GM18873 (cell line): ENCODE measurements at regions not wholly inside any gene's neighbourhood (a gene's known extent, or its start where the extent isn't known, plus 50 kb on each side); places are given as distances from the start of the nearest gene placed in this dataset.
"Not testable (repeated sequence)": the region's sequence is repeated elsewhere in the genome, so short reads cannot be mapped to it uniquely, and the experiment has no call there.

Source experiments
- ATAC-seq: cut with Tn5 transposase; IDR thresholded peaks from one replicate; pipeline ENCODE4 v1.9.1; 2021; ENCODE audit warnings: mild to moderate bottlenecking, moderate library complexity, moderate number of reproducible peaks; ENCODE audit not compliant: unreplicated experiment, low FRiP score

DNA sequence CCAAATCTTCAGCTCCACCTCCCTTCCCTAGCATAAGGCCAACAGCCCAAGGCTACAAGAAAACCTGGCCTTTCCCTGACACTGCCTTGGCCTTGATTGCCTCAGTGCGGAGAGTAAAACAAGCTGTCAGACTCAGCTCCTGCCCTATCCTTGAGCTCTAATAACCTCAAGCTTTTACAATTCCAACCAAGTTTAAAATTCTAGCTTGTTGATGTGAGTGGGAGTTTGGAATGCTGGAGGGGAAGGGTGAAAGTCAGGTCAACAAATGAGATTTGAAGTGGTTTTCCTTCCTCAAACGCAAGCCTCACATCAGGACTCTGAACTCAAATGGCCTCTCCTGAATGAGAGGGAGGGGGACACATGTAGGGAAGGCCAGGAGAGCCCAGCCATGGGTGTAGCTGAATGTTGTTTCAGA lies 197.0 kb upstream of the VLDLR start:
- no peak for ATAC-seq

DNA sequence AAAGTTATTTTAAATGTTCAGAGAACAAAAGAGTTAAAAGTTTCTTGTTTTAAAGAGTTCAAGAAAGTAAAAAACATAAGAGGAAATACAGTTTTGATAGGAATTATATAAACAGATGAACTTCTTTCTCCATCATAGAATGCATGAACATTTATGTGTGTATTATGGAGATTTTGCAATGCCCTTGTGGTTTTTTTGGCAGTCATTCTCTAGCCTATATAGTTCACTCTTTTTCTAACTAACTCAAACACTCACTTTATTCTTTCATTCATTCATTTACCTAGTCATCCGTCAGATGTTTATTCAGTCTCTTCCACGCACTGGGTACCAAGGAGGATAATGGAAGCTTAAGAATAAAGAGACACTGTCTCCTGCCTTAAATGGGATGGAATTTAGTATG lies 195.9 kb upstream of the VLDLR start:
- ATAC-seq: no peak

DNA sequence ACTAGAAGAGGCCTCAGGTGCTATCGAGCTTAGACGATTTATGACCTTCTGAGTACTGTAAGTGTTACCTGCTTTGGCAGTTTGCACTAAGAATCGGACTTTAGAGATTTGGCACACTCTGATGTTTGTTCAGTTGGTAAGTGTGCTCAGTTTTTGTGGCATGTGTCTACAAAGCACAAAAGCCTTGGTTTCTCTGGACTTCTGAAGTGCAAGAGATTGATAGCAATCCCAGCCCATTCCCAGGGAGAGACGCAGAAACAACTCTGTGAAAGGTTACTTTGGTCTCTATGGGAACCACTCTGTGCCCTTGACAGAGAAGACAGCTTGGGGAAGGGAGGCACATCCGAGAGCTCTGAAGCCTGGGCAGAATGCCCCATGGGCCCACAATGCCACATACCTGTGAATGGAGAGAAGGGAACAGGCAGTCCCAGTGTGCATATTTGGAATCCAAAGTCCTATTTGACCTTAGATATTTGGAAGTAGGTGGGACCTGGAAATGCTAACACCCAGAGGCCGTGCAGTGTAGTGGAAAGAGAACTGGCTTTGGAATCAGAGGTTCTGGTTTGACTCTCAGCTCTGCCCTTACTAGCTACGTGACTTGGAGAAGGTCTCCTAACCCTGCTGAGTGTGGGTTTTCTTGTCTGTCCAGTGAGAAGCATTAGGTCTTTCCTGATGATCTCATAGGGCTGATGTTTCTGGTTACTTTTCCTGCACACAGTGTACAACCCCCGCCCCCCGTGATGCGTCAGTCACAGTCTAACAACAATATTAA lies 194.3 kb upstream of the VLDLR start:
- no peak for ATAC-seq

DNA sequence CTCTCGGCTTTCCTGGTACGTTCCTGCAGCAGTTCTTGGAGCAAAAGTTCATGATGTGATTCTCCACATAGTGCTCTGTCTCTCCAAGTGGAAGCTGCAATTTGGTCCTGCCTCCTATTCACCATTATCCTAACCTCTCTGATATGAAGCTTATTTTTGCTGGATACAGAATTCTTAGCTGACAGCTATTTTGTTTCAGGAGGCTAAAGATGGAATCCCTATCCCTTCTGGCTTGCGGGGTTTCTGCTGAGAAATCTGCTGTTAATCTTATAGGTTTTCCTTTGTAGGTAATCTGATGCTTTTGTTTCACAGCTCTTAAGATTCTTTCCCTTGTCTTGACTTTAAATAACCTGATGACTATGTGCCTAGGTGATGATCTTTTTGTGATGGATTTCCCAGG lies 181.6 kb upstream of the VLDLR start:
- ATAC-seq: no peak

DNA sequence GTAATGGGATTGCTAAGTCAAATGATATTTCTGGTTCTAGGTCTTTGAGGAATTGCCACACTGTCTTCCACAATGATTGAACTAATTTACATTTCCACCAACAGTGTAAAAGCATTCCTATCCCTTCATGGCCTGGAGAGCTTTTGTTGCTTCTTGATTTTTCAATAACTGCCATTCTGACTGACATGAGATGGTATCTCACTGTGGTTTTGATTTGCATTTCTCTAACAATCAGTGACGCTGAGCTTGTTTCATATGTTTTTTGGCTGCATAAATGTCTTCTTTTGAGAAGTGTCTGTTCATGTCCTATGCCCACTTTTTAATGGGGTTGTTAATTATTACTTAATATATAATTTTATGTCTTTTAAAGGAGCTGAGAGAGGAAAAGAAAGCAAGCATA lies 177.7 kb upstream of the VLDLR start:
- not testable (repeated sequence) for ATAC-seq

DNA sequence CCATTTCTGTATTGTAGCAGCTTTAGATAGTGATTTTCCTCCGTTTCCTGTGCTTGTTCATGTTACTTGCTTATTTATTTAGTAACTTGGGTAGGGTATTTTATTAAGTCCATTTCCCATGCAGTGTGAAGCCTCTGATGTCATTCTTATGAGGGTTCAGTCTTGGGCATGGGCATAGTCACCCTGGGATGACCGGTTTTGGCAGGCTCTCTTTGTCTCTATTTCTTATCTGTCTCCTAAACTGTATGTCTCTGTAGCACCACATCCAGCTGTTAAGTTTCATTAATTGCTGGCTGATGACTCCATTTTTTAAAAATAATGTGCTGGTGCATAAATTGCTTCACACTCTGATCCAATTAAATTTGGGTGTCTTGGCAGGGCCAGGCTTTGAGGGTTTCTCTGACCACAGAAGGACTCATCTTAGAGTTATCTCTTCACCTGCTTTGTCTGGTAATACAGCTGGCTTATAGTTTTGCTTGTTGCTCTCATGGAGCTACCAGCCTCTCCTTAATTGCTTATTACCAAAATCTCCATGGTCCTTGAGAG lies 173.3 kb upstream of the VLDLR start:
- no peak for ATAC-seq

DNA sequence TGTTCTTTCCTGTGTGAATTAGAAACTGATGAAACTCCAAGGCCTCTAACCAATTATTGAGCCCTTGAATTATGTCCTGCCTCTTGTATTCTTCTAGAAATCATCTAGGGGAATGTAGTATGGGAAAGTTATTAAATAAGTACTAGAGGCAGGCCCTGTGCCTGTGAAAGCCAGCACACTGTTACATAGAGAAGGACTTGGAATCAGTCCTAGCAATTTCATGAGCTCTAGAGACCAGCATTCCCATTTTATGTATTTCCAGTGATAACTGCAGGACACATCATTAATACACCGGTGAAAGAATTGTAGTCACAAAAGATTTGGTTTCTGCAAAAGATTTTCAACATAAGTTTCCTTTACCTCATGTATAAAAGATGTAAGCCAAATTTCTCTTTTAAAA lies 168.5 kb upstream of the VLDLR start:
- no peak for ATAC-seq

DNA sequence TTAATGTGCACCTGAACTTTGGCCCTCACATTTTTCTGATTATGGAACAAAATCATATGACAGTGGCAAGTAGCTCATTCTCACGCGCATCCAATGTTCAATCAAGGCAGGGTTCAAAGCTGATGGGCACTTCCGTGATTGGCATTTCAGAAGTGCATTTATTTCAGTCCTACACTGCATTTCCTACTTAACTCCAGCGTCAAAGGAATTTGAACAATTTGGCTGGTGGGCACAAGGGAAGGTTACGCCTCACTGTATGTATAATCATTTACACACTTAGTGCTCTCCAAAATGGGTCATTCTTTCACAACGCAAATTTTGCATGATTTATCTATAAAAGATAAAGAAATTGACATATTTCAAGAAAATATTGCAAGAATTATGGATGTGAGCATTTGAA lies 167.9 kb upstream of the VLDLR start:
- no peak for ATAC-seq

DNA sequence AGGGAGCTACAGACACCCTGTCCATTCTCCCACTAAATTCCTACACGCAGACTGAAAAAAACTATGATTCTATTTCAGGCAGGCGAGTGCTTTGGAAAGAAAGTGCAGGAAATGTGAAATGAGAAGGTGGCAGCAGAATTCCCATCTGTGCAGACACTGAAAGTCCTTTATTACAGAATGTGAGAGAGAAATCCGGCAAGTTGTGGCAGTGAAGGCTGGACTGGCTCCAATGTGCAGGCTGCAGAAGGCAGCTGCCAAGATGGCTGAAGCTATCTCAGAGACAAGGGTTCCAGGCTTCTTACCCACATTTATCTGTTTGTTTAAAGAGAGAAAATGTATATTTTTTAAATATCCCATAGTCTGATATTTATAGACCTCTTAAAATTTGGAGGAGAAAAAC lies 161.8 kb upstream of the VLDLR start:
- ATAC-seq: no peak

DNA sequence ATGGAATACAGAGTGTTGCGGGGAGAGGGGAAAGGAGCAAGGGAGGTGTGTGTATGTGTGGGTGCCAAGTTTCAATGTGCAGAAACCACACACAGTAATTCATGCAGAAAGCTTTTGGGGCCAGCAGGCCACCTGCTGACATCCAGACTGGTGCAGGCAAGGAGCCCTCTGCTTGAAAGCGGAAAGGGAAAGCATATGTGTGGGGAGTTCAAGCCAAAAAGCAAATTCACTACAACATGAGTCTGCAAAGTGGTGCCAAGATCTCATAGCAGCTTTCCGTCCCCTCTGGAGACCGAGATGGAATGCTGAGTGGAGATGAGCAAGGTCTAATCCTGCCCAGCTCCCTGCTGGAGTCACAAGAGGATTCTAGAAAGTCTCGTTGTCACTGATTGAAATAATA lies 159.7 kb upstream of the VLDLR start:
- no peak for ATAC-seq

DNA sequence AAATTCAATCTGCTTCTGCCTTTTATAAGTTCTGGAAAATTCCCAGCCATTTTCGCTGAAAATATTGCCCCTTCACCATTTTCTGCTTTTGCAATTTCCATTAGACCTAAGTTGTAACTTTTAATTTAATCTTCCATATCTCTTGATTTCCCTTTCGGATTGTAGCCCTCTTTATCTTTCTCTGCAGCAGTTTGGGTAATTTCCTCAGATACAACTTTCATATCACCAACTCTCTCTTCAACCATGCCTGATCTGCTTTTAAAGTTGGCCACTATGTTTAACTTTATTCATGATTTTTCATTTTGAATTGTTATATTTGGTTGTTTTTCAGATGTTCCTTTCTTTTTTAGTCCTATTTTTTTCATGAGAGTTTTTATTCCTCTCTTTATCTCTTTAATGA lies 157.0 kb upstream of the VLDLR start:
- no peak for ATAC-seq

DNA sequence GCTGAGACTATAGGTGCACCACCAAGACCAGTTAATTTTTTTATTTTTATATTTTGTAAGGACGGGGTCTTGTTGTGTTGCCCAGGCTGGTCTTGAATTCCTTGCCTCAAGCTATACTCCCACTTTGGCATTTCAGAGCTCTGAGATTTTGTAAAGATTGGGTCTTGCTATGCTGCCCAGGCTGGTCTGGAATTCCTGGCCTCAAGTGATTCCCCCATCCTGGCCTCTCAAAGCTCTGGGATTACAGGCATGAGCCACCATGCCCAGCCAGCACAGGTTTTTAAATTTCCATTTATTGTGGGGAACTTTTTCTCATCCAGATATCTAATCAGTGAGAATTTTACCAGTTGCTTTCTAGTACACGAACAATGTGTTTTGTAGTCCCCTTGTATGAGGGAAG lies 156.1 kb upstream of the VLDLR start:
- ATAC-seq: no peak

DNA sequence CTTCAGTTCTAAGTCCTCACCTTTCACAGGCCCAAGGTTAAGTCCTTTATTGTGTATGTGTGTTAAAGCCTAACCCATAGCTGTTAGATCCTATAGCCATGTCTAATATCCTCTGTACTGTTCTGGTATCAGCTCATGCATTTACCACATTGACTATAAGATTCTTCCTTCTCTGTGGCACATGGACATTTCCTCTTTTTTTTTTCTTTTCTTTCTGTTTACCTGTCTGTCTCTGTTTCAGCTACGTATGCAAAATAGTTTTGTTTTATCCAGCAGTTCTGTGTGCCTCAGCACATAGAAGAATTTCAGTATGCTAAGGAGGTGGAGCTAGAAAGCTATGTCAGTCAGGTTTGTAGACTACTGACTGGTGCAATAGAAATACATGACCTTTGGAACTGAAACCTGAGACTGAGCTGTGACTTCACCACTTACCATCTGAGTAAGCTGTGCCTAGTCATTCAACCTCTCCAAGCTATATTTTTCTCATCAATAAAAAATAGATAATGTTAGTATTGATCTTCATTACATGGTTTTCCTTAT lies 155.6 kb upstream of the VLDLR start:
- peak; percentile 97 for ATAC-seq

DNA sequence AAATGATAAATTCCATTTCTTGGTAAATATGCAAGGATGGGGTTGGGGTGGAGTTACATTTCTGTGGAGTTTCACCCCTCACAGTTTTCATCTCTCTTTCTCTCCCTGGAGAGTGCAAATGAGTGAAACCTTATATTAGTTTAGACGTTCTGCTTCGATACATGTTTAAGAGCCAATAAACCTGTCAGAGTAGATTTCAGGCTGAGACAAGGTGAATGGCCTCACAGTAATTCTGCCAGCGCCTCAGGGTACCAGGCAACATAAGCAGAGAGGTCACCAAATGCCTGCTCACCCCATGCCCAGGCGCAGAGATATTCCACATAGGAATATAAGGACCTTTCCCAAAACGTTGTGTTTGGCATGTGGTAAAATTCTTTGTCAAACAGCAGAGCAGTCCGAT lies 154.9 kb upstream of the VLDLR start:
- no peak for ATAC-seq

DNA sequence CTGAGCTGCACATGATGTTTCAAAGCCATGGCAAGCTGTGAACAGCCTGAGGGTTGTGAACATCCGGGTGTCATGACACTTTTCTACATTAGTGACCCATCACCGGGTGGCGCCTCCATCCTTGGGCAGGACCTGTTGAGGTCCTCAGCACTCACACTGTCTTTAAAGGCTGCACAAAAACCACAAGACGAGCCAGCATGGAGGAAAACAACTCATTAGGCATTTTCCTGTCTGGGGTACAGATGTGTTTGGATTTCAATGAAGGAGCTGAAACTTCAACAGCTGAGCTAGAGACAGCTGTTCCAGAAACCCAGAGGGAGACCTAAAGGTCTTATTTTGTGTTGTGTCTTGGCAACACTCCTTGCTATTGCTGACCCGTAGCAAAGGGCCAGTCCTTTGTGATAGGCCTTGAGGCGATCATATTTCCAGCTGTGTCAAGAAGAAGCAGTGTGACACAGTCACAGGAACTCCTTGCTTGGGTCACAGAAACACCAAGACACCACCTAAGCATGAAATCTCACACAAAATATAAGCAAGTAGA lies 151.8 kb upstream of the VLDLR start:
- no peak for ATAC-seq

DNA sequence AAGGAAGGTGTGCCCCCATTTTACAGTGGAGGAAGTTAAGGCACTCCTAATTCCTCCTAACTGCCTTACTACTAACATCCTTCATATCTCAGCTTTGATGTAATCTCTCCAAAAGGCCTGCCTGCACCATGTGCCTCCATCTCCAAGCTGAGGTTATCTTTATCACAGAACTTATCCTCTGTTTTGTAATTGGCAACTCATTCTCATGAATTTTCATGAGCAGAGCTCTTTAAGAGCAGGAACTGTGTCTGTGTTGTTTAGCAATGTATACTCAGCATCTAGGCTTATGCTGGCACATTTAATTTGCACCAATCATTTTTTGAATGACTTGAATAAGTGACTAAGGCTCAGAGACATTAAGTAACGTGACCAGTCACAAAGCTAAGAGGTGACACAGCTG lies 147.9 kb upstream of the VLDLR start:
- ATAC-seq: no peak

DNA sequence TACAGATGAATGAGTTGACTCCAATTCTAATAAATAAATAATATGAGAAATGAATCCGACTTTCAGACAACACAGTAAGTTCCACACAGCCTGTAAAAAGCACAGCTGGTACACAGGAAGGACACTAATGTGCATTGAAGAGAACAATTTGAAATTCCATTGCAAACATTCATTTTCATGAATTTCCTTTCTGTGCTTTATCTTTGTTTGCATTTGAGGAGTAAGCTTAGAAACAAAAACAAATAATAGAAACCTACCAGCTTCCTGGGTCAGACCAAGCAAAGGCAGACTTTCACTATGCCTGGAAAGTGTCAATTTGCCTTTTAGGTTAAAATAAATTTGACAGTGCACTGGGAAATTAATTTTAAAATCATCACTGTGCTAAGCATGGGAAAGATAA lies 143.8 kb upstream of the VLDLR start:
- ATAC-seq: no peak

DNA sequence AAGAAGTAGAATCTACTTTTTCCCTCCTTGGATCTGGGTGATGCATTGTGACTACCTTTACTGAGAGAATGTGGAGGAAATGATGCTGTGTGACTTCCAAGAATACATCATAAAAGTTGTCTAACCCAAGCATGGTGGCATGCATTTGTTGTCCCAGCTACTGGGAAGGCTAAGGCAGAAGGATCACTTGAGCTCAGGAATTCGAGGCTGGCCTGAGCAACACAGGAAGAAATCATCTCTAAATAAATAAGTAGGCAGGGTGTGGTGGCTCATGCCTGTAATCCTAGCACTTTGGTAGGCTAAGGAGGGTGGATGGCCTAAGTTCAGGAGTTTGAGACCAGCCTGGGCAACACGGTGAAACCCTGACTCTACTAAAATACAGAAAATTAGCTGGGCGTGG lies 143.2 kb upstream of the VLDLR start:
- no peak for ATAC-seq

DNA sequence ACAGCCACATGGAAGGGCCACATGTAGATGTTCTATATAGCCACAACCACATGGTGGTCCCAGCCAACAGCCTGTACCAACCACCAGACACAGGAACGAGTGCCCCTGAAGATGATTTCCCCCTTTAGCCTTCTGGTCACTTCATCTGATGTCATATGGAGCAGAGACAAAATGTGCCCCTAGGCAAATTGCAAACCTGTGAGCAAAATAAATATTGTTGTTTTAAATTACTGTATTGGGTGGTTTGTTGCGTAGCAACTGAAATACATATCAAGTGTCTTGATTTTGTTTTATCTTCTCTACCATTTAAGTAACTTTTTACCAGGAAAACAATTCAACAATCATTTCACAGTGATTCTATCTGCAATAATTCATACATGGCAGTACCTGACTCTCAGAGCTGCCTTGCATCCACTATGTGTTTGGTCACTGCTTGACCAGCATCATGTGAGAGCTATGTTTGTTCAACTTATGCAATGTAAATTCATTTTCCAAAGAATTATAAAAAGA lies 142.5 kb upstream of the VLDLR start:
- no peak for ATAC-seq

DNA sequence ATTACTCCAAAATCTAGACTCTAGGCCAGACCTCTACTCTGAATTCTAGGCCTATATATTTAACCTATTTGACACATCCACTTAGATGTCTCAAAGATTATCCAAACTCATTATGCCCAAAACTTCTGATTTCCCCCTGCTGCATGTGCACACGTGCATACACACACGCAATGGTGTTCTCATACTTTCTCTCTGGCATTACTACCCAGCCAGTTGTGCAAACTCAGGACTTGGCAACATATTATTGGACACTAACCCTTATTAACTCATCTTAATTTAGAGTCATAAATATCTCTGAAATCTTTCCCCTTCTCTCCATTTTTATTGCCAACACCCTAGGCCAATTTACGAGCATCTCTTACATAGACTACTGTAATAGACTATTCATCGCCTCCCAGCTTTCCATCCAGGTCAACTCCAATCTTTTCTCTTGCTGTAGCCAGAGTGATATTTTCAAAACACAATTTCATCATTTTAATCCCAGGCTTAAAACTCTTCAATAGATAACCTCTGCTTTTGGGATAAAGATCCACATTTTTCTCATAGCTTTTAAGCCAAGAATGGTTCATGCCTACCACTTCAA lies 141.2 kb upstream of the VLDLR start:
- no peak for ATAC-seq

DNA sequence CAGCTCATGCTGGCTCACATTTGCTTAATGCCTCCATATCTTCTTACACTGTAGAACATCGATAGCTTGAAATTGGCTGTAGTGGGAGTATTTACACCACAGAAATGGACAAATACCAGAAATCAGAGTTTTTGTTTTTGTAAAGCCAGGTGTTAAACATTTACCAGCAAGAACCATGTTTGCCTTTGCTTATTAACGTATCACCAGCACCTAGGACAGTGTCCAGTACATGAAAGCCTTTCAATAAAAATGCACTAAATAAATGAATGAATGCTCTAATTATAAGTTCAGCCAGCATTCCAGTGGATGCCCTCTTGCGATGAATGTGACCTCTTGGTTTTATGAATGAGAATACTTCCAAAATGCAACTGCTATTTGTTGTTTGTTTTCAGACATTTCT lies 140.4 kb upstream of the VLDLR start:
- no peak for ATAC-seq
